Mucosa of descending colon (tissue), 3 donors: ENCODE measurements at regions not wholly inside any gene's neighbourhood (a gene's known extent, or its start where the extent isn't known, plus 50 kb on each side); places are given as distances from the start of the nearest gene placed in this dataset.

Source experiments
- ATAC-seq: fragments of 200-7000 bp; cut with Tn5 transposase; one replicate; pipeline ENCODE4 v1.9.1; 2020; ENCODE audit warnings: mild to moderate bottlenecking, moderate library complexity
- DNase-seq, 3 donors: peaks; one replicate each; pipeline ENCODE4 v3.0.0-alpha.2; 2020
- H3K36me3 ChIP-seq: fragments of 200-600 bp; one replicate; pipeline ENCODE4 v1.8.0; 2021; ENCODE audit warnings: low read depth, mild to moderate bottlenecking
- H3K4me1 ChIP-seq: fragments of 200-600 bp; one replicate; pipeline ENCODE4 v1.8.0; 2021; ENCODE audit warnings: low read depth, mild to moderate bottlenecking
- H3K4me3 ChIP-seq: fragments of 200-600 bp; one replicate; pipeline ENCODE4 v1.8.0; 2021; ENCODE audit warnings: mild to moderate bottlenecking
- H3K9me3 ChIP-seq: fragments of 200-600 bp; one replicate; pipeline ENCODE4 v1.8.0; 2021; ENCODE audit warnings: mild to moderate bottlenecking
- intact Hi-C, 2 donors: fragments of 100-400 bp; cut with DNase I in 1 of 2; cut with micrococcal nuclease in 1 of 2; formaldehyde crosslinking; loops; one replicate each; pipeline versions ENCODE4 v1.11.0 to v1.11.1; 2022; cut with DNase I, micrococcal nuclease
- TF ChIP-seq, protein P1 (sequence below): fragments of 200-600 bp; IDR thresholded peaks from one replicate; pipeline ENCODE4 v1.8.0; 2022; ENCODE audit warnings: antibody characterized with exemption, mild to moderate bottlenecking
- donor health status: DM: no; HTN: no; CAD: no; lungs with moderate emphysema.
- donor health status: DM: no; HTN: no; CAD: no.
- donor health status: DM: no; HTN: yes; CAD: no.

DNA sequence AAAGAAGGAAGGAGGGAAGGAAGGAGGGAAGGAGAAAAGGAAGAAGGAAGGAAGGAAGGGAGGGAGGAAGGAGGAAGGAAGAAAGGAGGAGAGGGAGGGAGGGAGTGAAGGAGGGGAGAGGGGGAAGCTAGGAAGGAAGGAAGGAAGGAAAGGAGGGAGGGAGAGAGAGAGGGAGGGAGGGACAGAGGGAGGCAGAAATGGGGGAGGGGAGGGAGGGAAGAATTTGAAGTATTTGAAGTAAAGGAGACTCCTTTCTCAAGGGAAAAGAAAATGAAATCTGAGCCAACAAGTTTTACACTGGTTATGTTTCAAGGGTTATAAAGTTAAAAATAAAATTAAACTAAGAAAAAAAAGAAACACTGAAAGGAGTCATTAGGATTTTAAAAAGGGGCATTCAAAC, 431.4 kb downstream of the BRINP3 start:
- TF ChIP-seq, protein P1, sequence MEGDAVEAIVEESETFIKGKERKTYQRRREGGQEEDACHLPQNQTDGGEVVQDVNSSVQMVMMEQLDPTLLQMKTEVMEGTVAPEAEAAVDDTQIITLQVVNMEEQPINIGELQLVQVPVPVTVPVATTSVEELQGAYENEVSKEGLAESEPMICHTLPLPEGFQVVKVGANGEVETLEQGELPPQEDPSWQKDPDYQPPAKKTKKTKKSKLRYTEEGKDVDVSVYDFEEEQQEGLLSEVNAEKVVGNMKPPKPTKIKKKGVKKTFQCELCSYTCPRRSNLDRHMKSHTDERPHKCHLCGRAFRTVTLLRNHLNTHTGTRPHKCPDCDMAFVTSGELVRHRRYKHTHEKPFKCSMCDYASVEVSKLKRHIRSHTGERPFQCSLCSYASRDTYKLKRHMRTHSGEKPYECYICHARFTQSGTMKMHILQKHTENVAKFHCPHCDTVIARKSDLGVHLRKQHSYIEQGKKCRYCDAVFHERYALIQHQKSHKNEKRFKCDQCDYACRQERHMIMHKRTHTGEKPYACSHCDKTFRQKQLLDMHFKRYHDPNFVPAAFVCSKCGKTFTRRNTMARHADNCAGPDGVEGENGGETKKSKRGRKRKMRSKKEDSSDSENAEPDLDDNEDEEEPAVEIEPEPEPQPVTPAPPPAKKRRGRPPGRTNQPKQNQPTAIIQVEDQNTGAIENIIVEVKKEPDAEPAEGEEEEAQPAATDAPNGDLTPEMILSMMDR, result no peak
- ATAC-seq (no peak), DNase-seq (no peak)
- Histone ChIP-seq H3K4me1 (no peaks in the 10 kb centered on the region), H3K36me3 (no peaks in the 10 kb centered on the region), H3K9me3 (no peaks in the 10 kb centered on the region), H3K4me3 (no peak overlapping the region)
- intact Hi-C loops, result no loop called here
